HEK293 (cell line): ENCODE measurements at regions not wholly inside any gene's neighbourhood (a gene's known extent, or its start where the extent isn't known, plus 50 kb on each side); places are given as distances from the start of the nearest gene placed in this dataset.

Source experiments
- CTCF ChIA-PET: fragments of 350-600 bp; formaldehyde crosslinking; extraction: SDS; loops from one replicate; lab custom pipeline; 2021; ENCODE audit warnings: antibody characterized with exemption; lab: Yijun Ruan, JAX
- POLR2A ChIA-PET: fragments of 300-600 bp; formaldehyde crosslinking; extraction: SDS; loops from one replicate; lab custom pipeline; 2020; ENCODE audit warnings: antibody characterized with exemption, inconsistent platforms; lab: Yijun Ruan, JAX
- H3K27ac ChIP-seq: fragments of 200-500 bp; sonication (Bioruptor generic); 2 replicates; pipeline ENCODE4 v1.5.1; 2014; ENCODE audit warnings: low read depth, low read length, control low read depth, inconsistent platforms; ENCODE audit errors: extremely low read depth
- H3K36me3 ChIP-seq, 2 experiments: fragments of 200-500 bp in 1 of 2; sonication (Bioruptor generic) in 1 of 2; 1 replicate in 1 of 2; 2 replicates in 1 of 2; pipeline ENCODE4 v1.5.1; 2014 to 2017; ENCODE audit warnings: inconsistent platforms in 2 of 2, low read length in 2 of 2; ENCODE audit not compliant: control insufficient read depth in 2 of 2, insufficient read depth in 1 of 2
- H3K4me1 ChIP-seq: fragments of 200-500 bp; sonication (Bioruptor generic); 2 replicates; pipeline ENCODE4 v1.5.1; 2014; ENCODE audit warnings: mild to moderate bottlenecking, low read length, inconsistent platforms; ENCODE audit not compliant: control insufficient read depth, insufficient read depth
- H3K4me3 ChIP-seq: 2 replicates; pipeline ENCODE4 v1.5.1; 2011; ENCODE audit warnings: low read depth, mild to moderate bottlenecking, control low read depth, low read length, moderate library complexity
- H3K9me3 ChIP-seq: fragments of 200-500 bp; sonication (Bioruptor generic); 2 replicates; pipeline ENCODE4 v1.5.1; 2014; ENCODE audit warnings: low read depth, low read length, inconsistent platforms; ENCODE audit not compliant: control insufficient read depth, insufficient read depth
- BCL11B ChIP-seq: fragments of 450-650 bp; formaldehyde crosslinking; IDR thresholded peaks from 2 replicates; pipeline ENCODE4 v1.5.1; 2016; ENCODE audit warnings: low read depth, missing biosample characterization, missing genetic modification characterization
- BCL6B ChIP-seq: fragments of 450-650 bp; formaldehyde crosslinking; IDR thresholded peaks from 2 replicates; pipeline ENCODE4 v1.5.1; 2017; ENCODE audit warnings: missing biosample characterization, missing genetic modification characterization
- CTCF ChIP-seq: fragments of 450-650 bp; formaldehyde crosslinking; IDR thresholded peaks from 2 replicates; pipeline ENCODE4 v1.5.1; 2016; ENCODE audit warnings: missing biosample characterization, missing genetic modification characterization
- GLI4 ChIP-seq: fragments of 450-650 bp; formaldehyde crosslinking; IDR thresholded peaks from 2 replicates; pipeline ENCODE4 v1.5.1; 2016; ENCODE audit warnings: missing biosample characterization, missing genetic modification characterization
- HOXD13 ChIP-seq: sonication (generic); formaldehyde crosslinking; IDR thresholded peaks from 2 replicates; pipeline ENCODE4 v1.8.0; 2022; ENCODE audit warnings: missing genetic modification reagents, borderline replicate concordance
- KLF10 ChIP-seq: fragments of 450-650 bp; IDR thresholded peaks from 2 replicates; pipeline ENCODE4 v1.5.1; 2018; ENCODE audit warnings: missing biosample characterization, mild to moderate bottlenecking, missing genetic modification characterization
- OVOL3 ChIP-seq: fragments of 450-650 bp; formaldehyde crosslinking; IDR thresholded peaks from 2 replicates; pipeline ENCODE4 v1.5.1; 2016; ENCODE audit warnings: missing biosample characterization, missing genetic modification characterization
- REPIN1 ChIP-seq: fragments of 450-650 bp; formaldehyde crosslinking; IDR thresholded peaks from 2 replicates; pipeline ENCODE4 v1.5.1; 2017; ENCODE audit warnings: missing biosample characterization, missing genetic modification characterization, low read depth
- YY2 ChIP-seq: fragments of 450-650 bp; formaldehyde crosslinking; IDR thresholded peaks from 2 replicates; pipeline ENCODE4 v1.5.1; 2016; ENCODE audit warnings: missing biosample characterization, missing genetic modification characterization
- ZBTB1 ChIP-seq: fragments of 450-650 bp; formaldehyde crosslinking; IDR thresholded peaks from 2 replicates; pipeline ENCODE4 v1.5.1; 2016; ENCODE audit warnings: missing biosample characterization, missing genetic modification characterization
- ZFP37 ChIP-seq: fragments of 450-650 bp; formaldehyde crosslinking; IDR thresholded peaks from 2 replicates; pipeline ENCODE4 v1.5.1; 2016; ENCODE audit warnings: missing biosample characterization, missing genetic modification characterization
- ZNF10 ChIP-seq: fragments of 450-650 bp; formaldehyde crosslinking; IDR thresholded peaks from 2 replicates; pipeline ENCODE4 v1.5.1; 2017; ENCODE audit warnings: missing biosample characterization, missing genetic modification characterization
- ZNF121 ChIP-seq: fragments of 450-650 bp; formaldehyde crosslinking; IDR thresholded peaks from 2 replicates; pipeline ENCODE4 v1.5.1; 2016; ENCODE audit warnings: missing biosample characterization, missing genetic modification characterization
- ZNF169 ChIP-seq: fragments of 450-650 bp; formaldehyde crosslinking; IDR thresholded peaks from 2 replicates; pipeline ENCODE4 v1.5.1; 2016; ENCODE audit warnings: missing biosample characterization, missing genetic modification characterization
- ZNF175 ChIP-seq: fragments of 450-650 bp; formaldehyde crosslinking; IDR thresholded peaks from 2 replicates; pipeline ENCODE4 v1.5.1; 2016; ENCODE audit warnings: missing biosample characterization, missing genetic modification characterization
- ZNF23 ChIP-seq: fragments of 450-650 bp; formaldehyde crosslinking; IDR thresholded peaks from 2 replicates; pipeline ENCODE4 v1.5.1; 2016; ENCODE audit warnings: missing biosample characterization, missing genetic modification characterization, borderline replicate concordance
- ZNF302 ChIP-seq: fragments of 450-650 bp; formaldehyde crosslinking; IDR thresholded peaks from 2 replicates; pipeline ENCODE4 v1.5.1; 2016; ENCODE audit warnings: missing biosample characterization, missing genetic modification characterization, low read depth
- ZNF366 ChIP-seq: fragments of 450-650 bp; formaldehyde crosslinking; conservative IDR thresholded peaks from 2 replicates; pipeline ENCODE4 v1.5.1; 2016; ENCODE audit warnings: missing biosample characterization, missing genetic modification characterization
- ZNF394 ChIP-seq: fragments of 450-650 bp; formaldehyde crosslinking; IDR thresholded peaks from 2 replicates; pipeline ENCODE4 v1.5.1; 2016; ENCODE audit warnings: missing biosample characterization, missing genetic modification characterization, mild to moderate bottlenecking, moderate library complexity, borderline replicate concordance
- ZNF433 ChIP-seq: fragments of 450-650 bp; formaldehyde crosslinking; IDR thresholded peaks from 2 replicates; pipeline ENCODE4 v1.5.1; 2016; ENCODE audit warnings: missing biosample characterization, missing genetic modification characterization, low read depth
- ZNF473 ChIP-seq: fragments of 450-650 bp; formaldehyde crosslinking; IDR thresholded peaks from 2 replicates; pipeline ENCODE4 v1.5.1; 2017; ENCODE audit warnings: missing biosample characterization, missing genetic modification characterization
- ZNF48 ChIP-seq: fragments of 450-650 bp; formaldehyde crosslinking; IDR thresholded peaks from 2 replicates; pipeline ENCODE4 v1.5.1; 2016; ENCODE audit warnings: missing biosample characterization, missing genetic modification characterization
- ZNF530 ChIP-seq: fragments of 450-650 bp; formaldehyde crosslinking; IDR thresholded peaks from 2 replicates; pipeline ENCODE4 v1.5.1; 2016; ENCODE audit warnings: low read depth, missing biosample characterization, missing genetic modification characterization
- ZNF544 ChIP-seq: fragments of 450-650 bp; formaldehyde crosslinking; IDR thresholded peaks from 2 replicates; pipeline ENCODE4 v1.5.0; 2017; ENCODE audit warnings: missing biosample characterization, missing genetic modification characterization
- ZNF561 ChIP-seq: fragments of 450-650 bp; IDR thresholded peaks from 2 replicates; pipeline ENCODE4 v1.5.1; 2018; ENCODE audit warnings: missing biosample characterization, missing genetic modification characterization, borderline replicate concordance
- ZNF571 ChIP-seq: fragments of 450-650 bp; formaldehyde crosslinking; IDR thresholded peaks from 2 replicates; pipeline ENCODE4 v1.5.0; 2017; ENCODE audit warnings: missing biosample characterization, missing genetic modification characterization
- ZNF585B ChIP-seq: fragments of 450-650 bp; formaldehyde crosslinking; IDR thresholded peaks from 2 replicates; pipeline ENCODE4 v1.5.1; 2016; ENCODE audit warnings: missing biosample characterization, missing genetic modification characterization
- ZNF610 ChIP-seq: fragments of 450-650 bp; formaldehyde crosslinking; IDR thresholded peaks from 2 replicates; pipeline ENCODE4 v1.5.1; 2016; ENCODE audit warnings: missing biosample characterization, missing genetic modification characterization, borderline replicate concordance
- ZNF664 ChIP-seq: fragments of 450-650 bp; formaldehyde crosslinking; IDR thresholded peaks from 2 replicates; pipeline ENCODE4 v1.5.1; 2016; ENCODE audit warnings: missing biosample characterization, missing genetic modification characterization
- ZNF747 ChIP-seq: fragments of 450-650 bp; formaldehyde crosslinking; IDR thresholded peaks from 2 replicates; pipeline ENCODE4 v1.5.1; 2016; ENCODE audit warnings: missing biosample characterization, missing genetic modification characterization
- ZSCAN4 ChIP-seq: fragments of 450-650 bp; formaldehyde crosslinking; IDR thresholded peaks from 2 replicates; pipeline ENCODE4 v1.5.1; 2017; ENCODE audit warnings: missing biosample characterization, missing genetic modification characterization
- ZSCAN5A ChIP-seq: fragments of 450-650 bp; formaldehyde crosslinking; IDR thresholded peaks from 2 replicates; pipeline ENCODE4 v1.5.1; 2016; ENCODE audit warnings: missing biosample characterization, missing genetic modification characterization

GRCh38 chr1:102103646-102104045 lies 106.9 kb upstream of the OLFM3 start:
- POLR2A ChIA-PET, result no interaction called here
- CTCF ChIA-PET, result no interaction called here
- Histone ChIP-seq H3K27ac (no peak overlapping the region), H3K4me1 (no peaks in the 10 kb centered on the region), H3K9me3 (no peaks in the 10 kb centered on the region), H3K36me3 (no peaks in the 10 kb centered on the region), H3K4me3 (no peak overlapping the region)
- no peak for TF ChIP-seq ZNF175 (tag by site-specific recombination)
- no peak for TF ChIP-seq ZNF747 (tag by site-specific recombination)
- no peak for TF ChIP-seq ZNF121
- TF ChIP-seq ZNF544, result no peak
- no peak for TF ChIP-seq ZNF394 (tag by site-specific recombination)
- no peak for TF ChIP-seq ZFP37
- no peak for TF ChIP-seq ZNF664 (tag by site-specific recombination)
- TF ChIP-seq ZNF48 (tag by site-specific recombination), result no peak
- no peak for TF ChIP-seq ZNF302 (tag by site-specific recombination)
- no peak for TF ChIP-seq YY2 (tag by site-specific recombination)
- no peak for TF ChIP-seq KLF10 (tag by site-specific recombination)
- TF ChIP-seq CTCF, result no peak
- no peak for TF ChIP-seq BCL6B
- no peak for TF ChIP-seq ZNF530 (tag by site-specific recombination)
- TF ChIP-seq BCL11B, result no peak
- no peak for TF ChIP-seq ZNF571 (tag by site-specific recombination)
- no peak for TF ChIP-seq ZSCAN5A (tag by site-specific recombination)
- TF ChIP-seq GLI4 (tag by site-specific recombination), result no peak

GRCh38 chr1:102102276-102102780 lies 105.6 kb upstream of the OLFM3 start:
- Histone ChIP-seq H3K4me1 (no peaks in the 10 kb centered on the region), H3K27ac (no peak overlapping the region), H3K36me3 (no peaks in the 10 kb centered on the region), H3K4me3 (no peak overlapping the region), H3K9me3 (no peaks in the 10 kb centered on the region)
- POLR2A ChIA-PET, result no interaction called here
- CTCF ChIA-PET, result interaction anchor here (0.8 kb wide), 1 partner anchor 254 kb away, joined by 3 read pairs; no protein-coding TSS in a partner anchor
- TF ChIP-seq REPIN1 (tag by site-specific recombination) (no peak), ZNF585B (no peak), ZNF473 (no peak), OVOL3 (tag by site-specific recombination) (no peak), ZNF433 (tag by site-specific recombination) (no peak), ZNF175 (tag by site-specific recombination) (no peak), ZNF561 (no peak), ZNF169 (tag by site-specific recombination) (no peak), ZNF366 (tag by site-specific recombination) (no peak), ZSCAN5A (tag by site-specific recombination) (no peak), ZSCAN4 (tag by site-specific recombination) (no peak), ZNF23 (tag by site-specific recombination) (no peak), ZBTB1 (tag by site-specific recombination) (no peak), ZNF610 (tag by site-specific recombination) (no peak), ZNF10 (tag by site-specific recombination) (no peak), ZNF544 (no peak), HOXD13 (no peak)
